ENCODE measurements at regions not wholly inside any gene's neighbourhood (a gene's known extent, or its start where the extent isn't known, plus 50 kb on each side); places are given as distances from the start of the nearest gene placed in this dataset.
"Not testable (repeated sequence)": the region's sequence is repeated elsewhere in the genome, so short reads cannot be mapped to it uniquely, and the experiment has no call there.

DNA sequence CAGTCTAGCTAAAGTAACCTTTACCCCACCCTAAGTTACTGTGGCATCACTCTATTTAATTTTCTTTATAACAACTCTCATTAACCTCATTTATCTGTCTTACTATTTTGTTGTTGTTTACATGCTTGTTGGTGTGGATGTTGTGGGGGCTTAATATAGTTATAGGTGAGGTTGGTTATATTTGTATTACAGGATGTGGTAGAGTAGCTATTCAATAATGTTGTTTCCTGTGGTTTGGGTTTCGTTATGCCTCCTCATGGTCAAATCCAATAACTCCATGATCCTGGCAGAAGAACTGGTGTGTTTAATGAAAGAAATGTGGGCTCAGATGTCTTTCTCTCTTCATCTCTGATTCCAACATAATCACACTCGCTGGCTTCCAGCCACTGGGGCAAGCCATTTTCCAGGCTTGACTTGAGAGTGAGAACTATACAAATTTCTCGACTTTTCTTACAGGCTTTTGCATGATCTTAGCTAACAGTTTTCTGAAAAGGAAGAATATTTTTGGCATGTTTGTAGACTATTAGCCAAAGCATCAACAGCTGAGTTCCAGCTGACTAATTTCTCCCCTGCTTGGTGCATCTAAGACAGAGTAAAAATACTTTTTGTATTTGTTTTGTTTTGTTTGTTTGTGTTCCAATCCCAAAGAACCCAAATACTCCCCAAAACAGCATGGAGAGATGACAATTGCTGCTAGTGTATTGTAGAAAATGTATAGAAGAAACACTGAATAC lies 303.7 kb upstream of the PAPPA start:
- no peak for DNase-seq (ENCODE audit: extremely low read depth in 1 of 2, low read depth in 1 of 2)

GRCh38 chr9:115850548-115851304 lies 302.9 kb upstream of the PAPPA start:
- DNase-seq (ENCODE audit: extremely low read depth in 1 of 2, low read depth in 1 of 2): no peak

GRCh38 chr9:115855458-115856133 lies 298.0 kb upstream of the PAPPA start:
- DNase-seq (ENCODE audit: extremely low read depth in 1 of 2, low read depth in 1 of 2): no peak

DNA sequence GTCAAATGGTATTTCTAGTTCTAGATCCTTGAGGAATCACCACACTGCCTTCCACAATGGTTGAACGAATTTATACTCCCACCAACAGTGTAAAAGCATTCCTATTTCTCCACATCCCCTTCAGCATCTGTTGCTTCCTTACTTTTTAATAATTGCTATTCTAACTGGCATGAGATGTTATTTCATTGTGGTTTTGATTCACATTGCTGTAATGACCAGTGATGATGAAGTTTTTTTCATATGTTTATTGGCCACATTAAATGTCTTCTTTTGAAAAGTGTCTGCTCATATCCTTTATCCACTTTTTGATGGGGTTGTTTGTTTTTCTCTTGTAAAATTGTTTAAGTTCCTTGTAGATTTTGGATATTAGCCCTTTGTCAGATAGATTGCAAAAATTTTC lies 295.2 kb upstream of the PAPPA start:
- not testable (repeated sequence) for DNase-seq (ENCODE audit: extremely low read depth in 1 of 2, low read depth in 1 of 2)

DNA sequence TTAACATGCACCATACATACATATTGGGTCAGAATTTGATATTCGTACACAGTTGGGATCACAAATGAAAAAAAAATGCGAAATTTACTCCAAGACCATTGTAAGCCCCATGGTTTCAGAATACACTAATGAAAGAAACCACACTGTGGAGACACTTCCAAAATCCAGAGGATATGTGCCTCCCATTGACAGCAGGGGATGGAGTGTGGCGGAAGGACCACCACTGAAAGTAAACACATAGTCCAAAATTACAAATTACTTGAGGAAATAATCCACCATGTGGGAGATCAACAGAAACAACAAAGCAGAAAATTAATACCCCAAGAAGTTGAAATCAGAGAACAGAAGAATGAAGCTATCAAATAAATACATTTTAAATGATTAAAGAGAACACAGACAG lies 291.6 kb upstream of the PAPPA start:
- no peak for DNase-seq (ENCODE audit: extremely low read depth in 1 of 2, low read depth in 1 of 2)

- DNase-seq (ENCODE audit: extremely low read depth in 1 of 2, low read depth in 1 of 2): no peak
These were observed 289.0 kb upstream of the PAPPA start for GRCh38 chr9:115864581-115864980.

DNA sequence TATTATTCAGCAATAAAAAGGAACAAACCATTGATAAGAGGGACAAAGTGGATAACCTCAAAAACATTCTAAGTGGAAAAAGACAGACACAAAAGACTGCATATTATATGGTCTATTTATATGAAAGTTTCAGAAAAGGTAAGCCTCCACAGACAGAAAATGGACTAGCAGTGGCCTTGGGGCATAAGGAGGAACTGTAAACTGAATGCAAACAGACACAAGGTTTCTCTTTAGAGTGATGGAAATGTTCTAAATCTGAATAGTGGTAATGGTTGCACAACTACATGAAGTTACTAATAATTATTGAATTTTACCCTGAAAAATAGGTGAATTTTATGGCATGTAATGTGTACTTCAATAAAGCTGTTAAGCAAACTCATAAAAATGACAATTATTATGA lies 286.3 kb upstream of the PAPPA start:
- DNase-seq (ENCODE audit: extremely low read depth in 1 of 2, low read depth in 1 of 2): no peak

DNA sequence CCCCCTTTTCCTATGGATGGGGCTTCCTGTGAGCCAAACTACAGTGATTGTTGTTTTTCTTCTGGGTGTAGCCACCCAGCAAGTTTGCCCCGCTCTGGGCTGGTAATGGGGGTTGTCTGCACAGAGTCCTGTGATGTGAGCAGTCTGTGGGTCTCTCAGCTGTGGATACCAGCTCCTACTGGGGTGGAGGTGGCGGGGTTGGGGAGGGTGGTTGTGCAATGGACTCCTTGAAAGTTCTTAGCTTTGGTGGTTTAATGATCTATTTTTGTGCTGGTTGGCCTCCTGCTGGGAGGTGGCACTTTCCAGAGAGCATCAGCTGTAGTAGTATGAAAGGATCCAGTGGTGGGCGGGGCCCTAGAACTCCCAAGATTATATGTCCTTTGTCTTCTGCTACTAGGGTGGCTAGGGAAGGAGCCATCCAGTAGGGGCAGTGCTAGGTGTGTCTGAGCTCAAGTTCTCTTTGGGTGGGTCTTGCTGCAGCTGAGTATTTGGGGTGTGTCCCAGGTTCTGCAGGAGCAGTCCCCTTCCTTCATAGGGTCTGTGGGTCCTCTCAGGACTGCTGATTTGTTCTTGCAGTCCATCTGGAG lies 275.6 kb upstream of the PAPPA start:
- no peak for DNase-seq (ENCODE audit: extremely low read depth in 1 of 2, low read depth in 1 of 2)

- DNase-seq (ENCODE audit: extremely low read depth in 1 of 2, low read depth in 1 of 2): no peak
These were observed 274.1 kb upstream of the PAPPA start for GRCh38 chr9:115879451-115879850.

DNA sequence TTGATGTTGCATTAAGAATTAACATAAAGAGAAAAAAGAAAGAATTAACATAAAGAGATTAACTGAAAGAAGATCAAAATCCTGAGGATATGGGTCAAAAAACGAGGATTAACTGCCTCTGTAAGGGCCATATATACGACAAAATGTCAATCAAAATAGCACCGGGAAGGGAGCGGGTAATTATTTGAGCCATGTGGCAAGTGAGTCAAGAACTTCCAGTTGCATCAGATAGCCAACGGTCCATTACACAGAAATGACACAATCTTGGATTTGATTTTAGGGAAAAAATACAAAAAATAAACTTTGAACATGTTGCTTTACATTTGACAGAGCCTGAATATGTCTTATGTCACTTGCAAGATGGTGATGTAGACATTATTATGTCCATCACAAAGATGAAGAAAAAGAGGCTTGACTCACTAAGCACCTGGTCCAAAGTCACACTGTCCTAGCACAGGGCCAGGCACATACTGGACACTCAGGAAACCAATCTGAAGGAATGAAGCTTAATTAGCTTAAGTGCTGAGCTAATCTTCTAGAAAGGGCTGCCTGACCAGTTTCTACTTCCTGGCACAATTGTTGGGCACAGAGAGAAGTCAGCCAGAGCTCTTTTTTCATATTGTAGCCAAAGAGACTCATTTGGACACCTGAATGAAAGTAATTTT lies 273.2 kb upstream of the PAPPA start:
- no peak for DNase-seq (ENCODE audit: extremely low read depth in 1 of 2, low read depth in 1 of 2)

DNA sequence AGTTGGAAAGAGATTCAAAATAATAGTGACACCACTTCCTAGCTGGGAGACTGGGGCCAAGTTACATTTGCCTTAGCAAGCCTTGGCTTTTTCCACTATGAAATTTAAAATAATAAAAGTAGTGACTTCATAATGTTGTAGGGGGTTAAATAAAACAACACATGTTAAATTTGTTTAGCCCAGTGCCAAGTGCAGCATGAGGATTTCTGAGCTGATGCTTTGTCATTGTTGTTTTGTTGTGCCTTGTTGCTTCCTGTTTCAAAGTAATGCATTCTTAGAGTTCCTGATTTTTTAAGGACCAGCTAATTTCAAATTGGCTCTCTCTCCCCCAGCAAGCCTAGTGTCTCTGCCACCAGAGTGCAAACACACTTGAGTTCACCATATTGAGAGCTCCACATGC lies 270.7 kb upstream of the PAPPA start:
- no peak for DNase-seq (ENCODE audit: extremely low read depth in 1 of 2, low read depth in 1 of 2)

GRCh38 chr9:115883467-115884329 lies 269.9 kb upstream of the PAPPA start:
- no peak for DNase-seq (ENCODE audit: extremely low read depth in 1 of 2, low read depth in 1 of 2)

GRCh38 chr9:115884846-115885245 lies 268.7 kb upstream of the PAPPA start:
- DNase-seq (ENCODE audit: extremely low read depth in 1 of 2, low read depth in 1 of 2): no peak

DNA sequence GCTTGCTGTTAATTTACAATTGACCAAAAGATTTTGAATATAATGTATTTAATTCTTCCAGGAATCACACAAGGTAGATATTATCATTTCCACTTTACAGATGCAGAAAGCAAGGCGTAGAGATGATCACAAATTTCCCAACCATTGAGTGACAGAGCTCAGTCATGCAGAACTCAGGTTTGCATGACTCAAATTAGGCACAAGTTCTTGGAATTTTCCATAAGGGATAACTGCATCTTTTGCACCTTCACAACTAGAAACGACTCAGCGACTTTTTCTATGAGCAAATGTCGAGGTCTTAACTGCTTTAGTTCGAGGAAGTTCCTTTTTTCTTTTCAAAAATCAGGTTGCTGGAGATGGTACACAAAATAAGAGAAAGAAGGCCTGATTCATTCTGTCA lies 265.5 kb upstream of the PAPPA start:
- no peak for DNase-seq (ENCODE audit: extremely low read depth in 1 of 2, low read depth in 1 of 2)

DNA sequence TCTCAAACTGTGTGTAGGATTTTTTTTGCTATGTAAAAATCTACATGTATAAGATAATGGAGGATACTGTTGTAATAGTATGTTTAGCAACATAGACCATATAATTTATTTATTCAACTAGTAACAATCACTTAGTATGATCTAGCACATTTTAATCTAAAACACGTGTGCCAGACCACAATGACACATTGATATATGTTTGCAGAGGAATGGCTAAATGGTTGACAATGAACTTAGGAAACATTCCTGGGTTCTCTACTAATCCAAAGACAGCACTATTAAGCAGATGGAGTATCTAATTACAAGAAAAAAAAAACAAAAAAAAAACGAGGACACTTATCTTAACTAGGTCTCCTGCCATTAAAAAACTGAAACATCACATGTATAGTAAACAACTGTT lies 261.7 kb upstream of the PAPPA start:
- DNase-seq (ENCODE audit: extremely low read depth in 1 of 2, low read depth in 1 of 2): no peak

- not testable (repeated sequence) for DNase-seq (ENCODE audit: extremely low read depth in 1 of 2, low read depth in 1 of 2)
These were observed 255.1 kb upstream of the PAPPA start for GRCh38 chr9:115898478-115898877.

DNA sequence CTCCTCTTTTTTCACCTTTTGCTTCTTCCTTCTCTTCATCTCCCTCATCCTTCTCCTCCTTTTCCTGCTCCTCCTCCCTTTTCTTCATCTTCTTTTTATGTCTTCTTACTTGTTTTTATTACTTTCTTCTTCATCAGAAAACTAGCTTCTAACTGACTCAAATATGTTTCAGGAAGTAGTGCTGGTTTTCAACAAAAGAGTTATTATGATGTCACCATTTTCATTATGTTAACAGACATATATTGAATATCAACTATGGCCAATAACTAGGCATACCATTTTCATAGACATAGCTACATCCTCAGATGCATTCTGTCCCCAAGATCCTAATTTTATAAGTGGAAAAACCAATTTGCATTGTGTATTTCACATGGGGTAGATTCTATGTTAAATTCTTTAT lies 252.9 kb upstream of the PAPPA start:
- DNase-seq (ENCODE audit: extremely low read depth in 1 of 2, low read depth in 1 of 2): no peak

GRCh38 chr9:115910959-115911358 lies 242.6 kb upstream of the PAPPA start:
- DNase-seq (ENCODE audit: extremely low read depth in 1 of 2, low read depth in 1 of 2): no peak

- DNase-seq (ENCODE audit: extremely low read depth in 1 of 2, low read depth in 1 of 2): no peak
These were observed 241.5 kb upstream of the PAPPA start for GRCh38 chr9:115912086-115912485.

DNA sequence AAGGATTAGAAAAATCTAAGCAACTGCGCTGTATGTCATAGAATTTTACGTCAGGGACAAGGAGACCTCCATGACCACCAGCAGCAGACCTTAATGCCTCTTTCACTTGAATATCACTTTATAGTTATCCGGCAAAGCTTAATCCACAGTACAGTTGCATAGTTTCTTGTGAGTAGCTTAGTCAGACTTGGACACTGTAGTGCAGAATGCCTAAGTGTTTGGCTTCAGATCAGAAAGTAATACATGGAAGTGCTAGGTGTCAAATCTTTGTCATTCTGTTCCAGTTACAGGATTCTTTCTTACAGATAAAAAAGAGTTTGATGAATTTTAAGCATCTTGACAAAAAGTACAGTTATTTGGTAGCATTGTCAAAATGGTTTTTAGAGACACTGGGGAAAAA lies 239.9 kb upstream of the PAPPA start:
- DNase-seq (ENCODE audit: extremely low read depth in 1 of 2, low read depth in 1 of 2): no peak

Measured in stimulated activated CD8-positive, alpha-beta memory T cell treated with anti-CD3 and anti-CD28 coated beads, Interleukin-7, amount 100 ng/mL, for 48 hours (primary cell).